ENCODE measurements at regions not wholly inside any gene's neighbourhood (a gene's known extent, or its start where the extent isn't known, plus 50 kb on each side); places are given as distances from the start of the nearest gene placed in this dataset.

GRCh38 chr11:70729949-70730348 lies 331.6 kb downstream of the CTTN start:
- no peaks in the 10 kb centered on the region for H3K36me3 ChIP-seq
- 92 to 94% methylated on average over 6 of the region's 6 CpGs for WGBS, 2 donors
- intact Hi-C loops (cut with DNase I) = no loop called here
- no peak for DNase-seq
- no peak overlapping the region for H3K4me3 ChIP-seq (replicated peaks in 1 of 3)
- H3K9me3 ChIP-seq = no peaks in the 10 kb centered on the region
- TF ChIP-seq POLR2A (IDR thresholded peaks at IDR 0.05) (no peak), CTCF (IDR thresholded peaks at IDR 0.05) (no peak)
- H3K4me1 ChIP-seq = no peaks in the 10 kb centered on the region
- H3K27ac ChIP-seq = no peak overlapping the region
- H3K27me3 ChIP-seq = no peaks in the 10 kb centered on the region

- intact Hi-C loops (cut with DNase I) = no loop called here
- DNase-seq = no peak
- no peaks in the 10 kb centered on the region for H3K4me1 ChIP-seq
- H3K36me3 ChIP-seq = no peaks in the 10 kb centered on the region
- TF ChIP-seq POLR2A (IDR thresholded peaks at IDR 0.05) (no peak), CTCF (IDR thresholded peaks at IDR 0.05) (no peak)
- 95 to 97% methylated on average over 6 of the region's 6 CpGs for WGBS, 2 donors
- H3K9me3 ChIP-seq = no peaks in the 10 kb centered on the region
- no peaks in the 10 kb centered on the region for H3K27me3 ChIP-seq
- H3K4me3 ChIP-seq (replicated peaks in 1 of 3) = no peak overlapping the region
- H3K27ac ChIP-seq = no peak overlapping the region
These were observed 332.1 kb downstream of the CTTN start for GRCh38 chr11:70730411-70730810.

- intact Hi-C loops (cut with DNase I) = no loop called here
- Histone ChIP-seq H3K4me3 (replicated peaks in 1 of 3) (no peak overlapping the region), H3K36me3 (no peaks in the 10 kb centered on the region), H3K4me1 (no peaks in the 10 kb centered on the region), H3K27ac (no peak overlapping the region), H3K27me3 (no peaks in the 10 kb centered on the region), H3K9me3 (no peaks in the 10 kb centered on the region)
- WGBS, 2 donors = 82 to 89% methylated on average over 11 of the region's 11 CpGs
- DNase-seq = no peak
- TF ChIP-seq CTCF (IDR thresholded peaks at IDR 0.05) (no peak), POLR2A (IDR thresholded peaks at IDR 0.05) (no peak)
These were observed 333.1 kb downstream of the CTTN start for GRCh38 chr11:70731271-70732022.

- no peaks in the 10 kb centered on the region for H3K36me3 ChIP-seq
- H3K9me3 ChIP-seq = no peaks in the 10 kb centered on the region
- no peaks in the 10 kb centered on the region for H3K4me1 ChIP-seq
- H3K27me3 ChIP-seq = no peaks in the 10 kb centered on the region
- no peak overlapping the region for H3K4me3 ChIP-seq (replicated peaks in 1 of 3)
- H3K27ac ChIP-seq = no peak overlapping the region
- TF ChIP-seq POLR2A (IDR thresholded peaks at IDR 0.05) = no peak
- no peak for TF ChIP-seq CTCF (IDR thresholded peaks at IDR 0.05)
- intact Hi-C loops (cut with DNase I) = no loop called here
- no peak for DNase-seq
- whole genome bisulfite sequencing, 2 donors = 90 to 91% methylated on average over 14 of the region's 14 CpGs
These were observed 333.9 kb downstream of the CTTN start for GRCh38 chr11:70732023-70732880.

GRCh38 chr11:70732881-70733196 lies 334.5 kb downstream of the CTTN start:
- Histone ChIP-seq H3K9me3 (no peaks in the 10 kb centered on the region), H3K27ac (no peak overlapping the region), H3K27me3 (no peaks in the 10 kb centered on the region), H3K4me3 (replicated peaks in 1 of 3) (no peak overlapping the region), H3K4me1 (no peaks in the 10 kb centered on the region), H3K36me3 (no peaks in the 10 kb centered on the region)
- TF ChIP-seq CTCF (IDR thresholded peaks at IDR 0.05) (no peak), POLR2A (IDR thresholded peaks at IDR 0.05) (no peak)
- 92% methylated on average over 16 of the region's 16 CpGs for WGBS, 2 donors
- no peak for DNase-seq
- intact Hi-C loops (cut with DNase I) = no loop called here

All from thyroid gland (tissue), 4 donors.